ENCODE measurements at regions not wholly inside any gene's neighbourhood (a gene's known extent, or its start where the extent isn't known, plus 50 kb on each side); places are given as distances from the start of the nearest gene placed in this dataset.

DNA sequence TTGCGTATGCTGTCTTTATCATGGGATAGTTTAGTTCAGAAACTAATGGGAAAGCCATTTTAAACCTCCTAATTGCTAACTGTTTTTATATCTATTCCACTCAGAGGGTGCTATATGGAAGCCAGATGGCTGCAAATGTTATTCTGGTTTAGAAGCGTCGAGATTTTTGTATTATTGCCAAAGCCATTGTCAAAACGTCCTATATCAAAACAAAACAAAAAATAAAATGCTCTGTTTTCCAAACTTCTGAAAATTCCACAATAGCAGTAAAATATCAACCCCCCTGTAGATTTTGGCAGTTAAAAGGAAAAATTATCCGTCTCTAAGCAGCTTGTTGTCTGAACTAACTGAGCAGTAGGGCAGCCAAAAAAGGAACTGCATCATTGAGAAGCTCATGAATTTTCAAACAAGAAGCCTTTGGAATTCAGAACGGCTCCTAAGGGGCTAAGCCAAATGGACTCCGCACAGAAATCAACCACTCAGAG lies 195.4 kb upstream of the CWC22 start:
- TF ChIP-seq PRDM1 (tag by site-specific recombination; IDR thresholded peaks at IDR 0.05), result no peak
- no peak for TF ChIP-seq ZNF292 (tag by site-specific recombination; IDR thresholded peaks at IDR 0.05; ENCODE audit: borderline replicate concordance, low read depth)
- TF ChIP-seq ZNF837 (tag by site-specific recombination; IDR thresholded peaks at IDR 0.05), result no peak
- no peak for TF ChIP-seq ZBTB8A (tag by site-specific recombination; IDR thresholded peaks at IDR 0.05)
- TF ChIP-seq, protein P1, sequence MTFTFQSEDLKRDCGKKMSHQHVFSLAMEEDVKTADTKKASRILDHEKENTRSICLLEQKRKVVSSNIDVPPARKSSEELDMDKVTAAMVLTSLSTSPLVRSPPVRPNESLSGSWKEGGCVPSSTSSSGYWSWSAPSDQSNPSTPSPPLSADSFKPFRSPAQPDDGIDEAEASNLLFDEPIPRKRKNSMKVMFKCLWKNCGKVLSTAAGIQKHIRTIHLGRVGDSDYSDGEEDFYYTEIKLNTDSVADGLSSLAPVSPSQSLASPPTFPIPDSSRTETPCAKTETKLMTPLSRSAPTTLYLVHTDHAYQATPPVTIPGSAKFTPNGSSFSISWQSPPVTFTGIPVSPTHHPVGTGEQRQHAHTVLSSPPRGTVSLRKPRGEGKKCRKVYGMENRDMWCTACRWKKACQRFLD (tag by site-specific recombination; IDR thresholded peaks at IDR 0.05), result no peak
- TF ChIP-seq, protein P2, sequence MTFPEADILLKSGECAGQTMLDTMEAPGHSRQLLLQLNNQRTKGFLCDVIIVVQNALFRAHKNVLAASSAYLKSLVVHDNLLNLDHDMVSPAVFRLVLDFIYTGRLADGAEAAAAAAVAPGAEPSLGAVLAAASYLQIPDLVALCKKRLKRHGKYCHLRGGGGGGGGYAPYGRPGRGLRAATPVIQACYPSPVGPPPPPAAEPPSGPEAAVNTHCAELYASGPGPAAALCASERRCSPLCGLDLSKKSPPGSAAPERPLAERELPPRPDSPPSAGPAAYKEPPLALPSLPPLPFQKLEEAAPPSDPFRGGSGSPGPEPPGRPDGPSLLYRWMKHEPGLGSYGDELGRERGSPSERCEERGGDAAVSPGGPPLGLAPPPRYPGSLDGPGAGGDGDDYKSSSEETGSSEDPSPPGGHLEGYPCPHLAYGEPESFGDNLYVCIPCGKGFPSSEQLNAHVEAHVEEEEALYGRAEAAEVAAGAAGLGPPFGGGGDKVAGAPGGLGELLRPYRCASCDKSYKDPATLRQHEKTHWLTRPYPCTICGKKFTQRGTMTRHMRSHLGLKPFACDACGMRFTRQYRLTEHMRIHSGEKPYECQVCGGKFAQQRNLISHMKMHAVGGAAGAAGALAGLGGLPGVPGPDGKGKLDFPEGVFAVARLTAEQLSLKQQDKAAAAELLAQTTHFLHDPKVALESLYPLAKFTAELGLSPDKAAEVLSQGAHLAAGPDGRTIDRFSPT (tag by site-specific recombination; IDR thresholded peaks at IDR 0.05), result no peak
- TF ChIP-seq, protein P3, sequence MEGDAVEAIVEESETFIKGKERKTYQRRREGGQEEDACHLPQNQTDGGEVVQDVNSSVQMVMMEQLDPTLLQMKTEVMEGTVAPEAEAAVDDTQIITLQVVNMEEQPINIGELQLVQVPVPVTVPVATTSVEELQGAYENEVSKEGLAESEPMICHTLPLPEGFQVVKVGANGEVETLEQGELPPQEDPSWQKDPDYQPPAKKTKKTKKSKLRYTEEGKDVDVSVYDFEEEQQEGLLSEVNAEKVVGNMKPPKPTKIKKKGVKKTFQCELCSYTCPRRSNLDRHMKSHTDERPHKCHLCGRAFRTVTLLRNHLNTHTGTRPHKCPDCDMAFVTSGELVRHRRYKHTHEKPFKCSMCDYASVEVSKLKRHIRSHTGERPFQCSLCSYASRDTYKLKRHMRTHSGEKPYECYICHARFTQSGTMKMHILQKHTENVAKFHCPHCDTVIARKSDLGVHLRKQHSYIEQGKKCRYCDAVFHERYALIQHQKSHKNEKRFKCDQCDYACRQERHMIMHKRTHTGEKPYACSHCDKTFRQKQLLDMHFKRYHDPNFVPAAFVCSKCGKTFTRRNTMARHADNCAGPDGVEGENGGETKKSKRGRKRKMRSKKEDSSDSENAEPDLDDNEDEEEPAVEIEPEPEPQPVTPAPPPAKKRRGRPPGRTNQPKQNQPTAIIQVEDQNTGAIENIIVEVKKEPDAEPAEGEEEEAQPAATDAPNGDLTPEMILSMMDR (tag by site-specific recombination; IDR thresholded peaks at IDR 0.05), result no peak
- TF ChIP-seq, protein P4, sequence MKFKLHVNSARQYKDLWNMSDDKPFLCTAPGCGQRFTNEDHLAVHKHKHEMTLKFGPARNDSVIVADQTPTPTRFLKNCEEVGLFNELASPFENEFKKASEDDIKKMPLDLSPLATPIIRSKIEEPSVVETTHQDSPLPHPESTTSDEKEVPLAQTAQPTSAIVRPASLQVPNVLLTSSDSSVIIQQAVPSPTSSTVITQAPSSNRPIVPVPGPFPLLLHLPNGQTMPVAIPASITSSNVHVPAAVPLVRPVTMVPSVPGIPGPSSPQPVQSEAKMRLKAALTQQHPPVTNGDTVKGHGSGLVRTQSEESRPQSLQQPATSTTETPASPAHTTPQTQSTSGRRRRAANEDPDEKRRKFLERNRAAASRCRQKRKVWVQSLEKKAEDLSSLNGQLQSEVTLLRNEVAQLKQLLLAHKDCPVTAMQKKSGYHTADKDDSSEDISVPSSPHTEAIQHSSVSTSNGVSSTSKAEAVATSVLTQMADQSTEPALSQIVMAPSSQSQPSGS (tag by site-specific recombination; IDR thresholded peaks at IDR 0.05; ENCODE audit: low read depth), result no peak
- no peak for TF ChIP-seq ZNF350 (tag by site-specific recombination; IDR thresholded peaks at IDR 0.05)
- no peak for TF ChIP-seq ZNF830 (tag by site-specific recombination; IDR thresholded peaks at IDR 0.05; ENCODE audit: low read depth)
- TF ChIP-seq, protein P5, sequence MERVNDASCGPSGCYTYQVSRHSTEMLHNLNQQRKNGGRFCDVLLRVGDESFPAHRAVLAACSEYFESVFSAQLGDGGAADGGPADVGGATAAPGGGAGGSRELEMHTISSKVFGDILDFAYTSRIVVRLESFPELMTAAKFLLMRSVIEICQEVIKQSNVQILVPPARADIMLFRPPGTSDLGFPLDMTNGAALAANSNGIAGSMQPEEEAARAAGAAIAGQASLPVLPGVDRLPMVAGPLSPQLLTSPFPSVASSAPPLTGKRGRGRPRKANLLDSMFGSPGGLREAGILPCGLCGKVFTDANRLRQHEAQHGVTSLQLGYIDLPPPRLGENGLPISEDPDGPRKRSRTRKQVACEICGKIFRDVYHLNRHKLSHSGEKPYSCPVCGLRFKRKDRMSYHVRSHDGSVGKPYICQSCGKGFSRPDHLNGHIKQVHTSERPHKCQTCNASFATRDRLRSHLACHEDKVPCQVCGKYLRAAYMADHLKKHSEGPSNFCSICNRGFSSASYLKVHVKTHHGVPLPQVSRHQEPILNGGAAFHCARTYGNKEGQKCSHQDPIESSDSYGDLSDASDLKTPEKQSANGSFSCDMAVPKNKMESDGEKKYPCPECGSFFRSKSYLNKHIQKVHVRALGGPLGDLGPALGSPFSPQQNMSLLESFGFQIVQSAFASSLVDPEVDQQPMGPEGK (tag by site-specific recombination; IDR thresholded peaks at IDR 0.05), result no peak
